Kidney (tissue), 13 donors: ENCODE measurements at regions not wholly inside any gene's neighbourhood (a gene's known extent, or its start where the extent isn't known, plus 50 kb on each side); places are given as distances from the start of the nearest gene placed in this dataset.
A peak's percentile ranks its signal among the peaks of the same experiment; 100 is the strongest.
"Not testable (repeated sequence)": the region's sequence is repeated elsewhere in the genome, so short reads cannot be mapped to it uniquely, and the experiment has no call there.

ENCODE experiments used
- DNase-seq, 5 donors: peaks; one replicate each; pipeline ENCODE4 v3.0.0-alpha.2; 2013 to 2020
- FAIRE-seq: peaks from 2 replicates; lab custom pipeline; 2012; peaks lifted over from hg19 to GRCh38; lab: Jason Lieb, UNC
- H3K27ac ChIP-seq, 2 donors: one replicate each; pipeline ENCODE4 v1.7.0; 2013; ENCODE audit warnings: low read depth in 2 of 2, low read length in 2 of 2, inconsistent platforms in 1 of 2
- H3K27me3 ChIP-seq: one replicate; pipeline ENCODE4 v1.7.1; 2013; ENCODE audit warnings: low read length, inconsistent platforms; ENCODE audit not compliant: control insufficient read depth, insufficient read depth
- H3K36me3 ChIP-seq, 3 donors: one replicate each; pipeline versions ENCODE4 v1.7.0 to v1.7.1; 2013; ENCODE audit warnings: low read length in 3 of 3, control low read depth in 1 of 3, inconsistent platforms in 1 of 3; ENCODE audit not compliant: insufficient read depth in 3 of 3, control insufficient read depth in 2 of 3
- H3K4me1 ChIP-seq, 3 donors: one replicate each; pipeline versions ENCODE4 v1.7.0 to v1.7.1; 2013; ENCODE audit warnings: low read length in 3 of 3, inconsistent platforms in 1 of 3, low read depth in 1 of 3; ENCODE audit not compliant: control insufficient read depth in 2 of 3, insufficient read depth in 2 of 3
- H3K4me3 ChIP-seq, 3 donors: one replicate each; pipeline versions ENCODE4 v1.7.0 to v1.8.1; 2013; ENCODE audit warnings: low read length in 3 of 3, control low read depth in 1 of 3, inconsistent platforms in 1 of 3
- H3K9ac ChIP-seq, 3 donors: one replicate each; pipeline versions ENCODE4 v1.7.0 to v1.7.1; 2013; ENCODE audit warnings: low read length in 3 of 3, control low read depth in 1 of 3, inconsistent platforms in 1 of 3
- H3K9me3 ChIP-seq, 3 donors: one replicate each; pipeline versions ENCODE4 v1.7.0 to v1.7.1; 2013; ENCODE audit warnings: low read length in 3 of 3, control low read depth in 1 of 3, inconsistent platforms in 1 of 3; ENCODE audit not compliant: control insufficient read depth in 2 of 3, insufficient read depth in 1 of 3
- CTCF ChIP-seq: IDR thresholded peaks from 3 replicates; pipeline ENCODE4 v1.5.1; 2012; ENCODE audit warnings: mild to moderate bottlenecking, moderate library complexity, borderline replicate concordance; ENCODE audit not compliant: insufficient read depth; ENCODE audit errors: extremely low read depth
- intact Hi-C: fragments of 100-400 bp; cut with DNase I; formaldehyde crosslinking; loops from one replicate; pipeline ENCODE4 v1.11.1; 2022
- donor health status: control.
- donor health status: control.
- donor health status: control.
- donor health status: control.
- donor health status: control.
- donor health status: DM: yes; HTN: yes; CAD: no.
- donor health status: Normal renal cell carcinoma (clear cell type).

DNA sequence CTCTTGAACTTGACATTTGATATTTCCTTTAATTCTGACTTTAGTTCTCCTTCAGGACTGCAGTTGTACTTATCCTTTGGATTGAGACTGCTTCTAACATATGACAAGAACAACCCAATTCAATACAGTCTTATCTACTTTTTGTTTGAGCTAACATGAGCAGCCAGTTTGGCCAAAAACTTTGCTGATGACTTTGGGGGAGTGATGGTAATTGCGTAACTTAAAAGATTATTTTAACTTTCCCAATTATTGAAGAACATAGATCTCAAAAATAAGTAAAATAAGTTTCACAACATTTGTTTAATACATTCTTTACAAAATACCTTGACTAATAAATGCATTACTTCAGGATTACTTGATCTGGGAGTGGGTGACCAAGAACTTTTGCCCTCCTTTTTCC, 1311.1 kb upstream of the NRXN1 start:
- intact Hi-C loops = no loop called here
- no peak for DNase-seq
- Histone ChIP-seq H3K27ac (no peak overlapping the region), H3K9ac (no peak overlapping the region), H3K4me3 (no peak overlapping the region), H3K4me1 (no peaks in the 10 kb centered on the region), H3K27me3 (no peaks in the 10 kb centered on the region), H3K9me3 (no peaks in the 10 kb centered on the region), H3K36me3 (no peaks in the 10 kb centered on the region)
- no peak for FAIRE-seq
- no peak for TF ChIP-seq CTCF

DNA sequence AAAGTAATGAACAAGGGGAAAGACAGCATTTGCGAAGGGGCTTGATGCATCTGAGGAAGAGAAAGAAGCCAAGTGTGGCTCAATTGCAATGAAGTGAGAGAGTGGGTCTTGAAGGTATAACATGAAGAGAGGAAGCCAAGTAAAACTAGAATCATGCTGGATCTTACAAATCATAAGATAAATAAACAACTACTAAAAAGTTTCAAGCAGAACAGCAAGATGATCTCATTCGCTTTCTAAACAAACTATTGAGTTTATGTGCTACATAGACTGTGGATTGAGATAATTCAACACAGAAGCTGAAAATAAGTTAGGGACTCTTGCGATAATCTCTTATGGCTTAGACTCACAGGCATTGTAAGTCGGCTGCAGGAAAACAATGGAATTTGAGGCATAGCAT, 1310.5 kb upstream of the NRXN1 start:
- no peak overlapping the region for H3K4me3 ChIP-seq
- H3K27me3 ChIP-seq = no peaks in the 10 kb centered on the region
- DNase-seq = no peak
- intact Hi-C loops = no loop called here
- no peak overlapping the region for H3K27ac ChIP-seq
- TF ChIP-seq CTCF = no peak
- no peak overlapping the region for H3K9ac ChIP-seq
- no peaks in the 10 kb centered on the region for H3K9me3 ChIP-seq
- no peaks in the 10 kb centered on the region for H3K36me3 ChIP-seq
- no peaks in the 10 kb centered on the region for H3K4me1 ChIP-seq
- FAIRE-seq = no peak

GRCh38 chr2:52341732-52342131, 1309.8 kb upstream of the NRXN1 start:
- no peak overlapping the region for H3K4me3 ChIP-seq
- H3K36me3 ChIP-seq = no peaks in the 10 kb centered on the region
- no peak for FAIRE-seq
- H3K27me3 ChIP-seq = no peaks in the 10 kb centered on the region
- DNase-seq = no peak
- TF ChIP-seq CTCF = no peak
- no peak overlapping the region for H3K9ac ChIP-seq
- no peaks in the 10 kb centered on the region for H3K4me1 ChIP-seq
- no peak overlapping the region for H3K27ac ChIP-seq
- intact Hi-C loops = no loop called here
- H3K9me3 ChIP-seq = no peaks in the 10 kb centered on the region

- no peak for FAIRE-seq
- no peak for TF ChIP-seq CTCF
Measured at GRCh38 chr2:52340171-52340570, 1308.2 kb upstream of the NRXN1 start.

GRCh38 chr2:52337786-52338185, 1305.9 kb upstream of the NRXN1 start:
- H3K27ac ChIP-seq, H3K9me3 ChIP-seq, H3K9ac ChIP-seq, H3K36me3 ChIP-seq, intact Hi-C loops, DNase-seq, FAIRE-seq, H3K4me1 ChIP-seq, H3K27me3 ChIP-seq, H3K4me3 ChIP-seq: not testable (repeated sequence)

More at GRCh38 chr2:52340171-52340570, 1308.2 kb upstream of the NRXN1 start:
- H3K9me3 ChIP-seq = no peaks in the 10 kb centered on the region
- intact Hi-C loops = no loop called here
- H3K4me3 ChIP-seq = no peak overlapping the region
- no peaks in the 10 kb centered on the region for H3K36me3 ChIP-seq
- H3K27ac ChIP-seq = no peak overlapping the region
- DNase-seq = peak in 1 of 5 donors; percentile 29
- H3K27me3 ChIP-seq = no peaks in the 10 kb centered on the region
- H3K9ac ChIP-seq = no peak overlapping the region
- H3K4me1 ChIP-seq = no peaks in the 10 kb centered on the region
